K562 (cell line): ENCODE measurements at regions not wholly inside any gene's neighbourhood (a gene's known extent, or its start where the extent isn't known, plus 50 kb on each side); places are given as distances from the start of the nearest gene placed in this dataset.

Experiments used
- ATAC-seq: fragments of 200-7000 bp; cut with Tn5 transposase; 3 replicates; pipeline ENCODE4 v1.9.1; 2020; ENCODE audit warnings: moderate library complexity
- BruUV-seq: library from RNA; stranded (reverse); fragments of 400-500 nt; replicated peaks from 2 replicates; lab custom pipeline; 2021; lab: Mats Ljungman, UMichigan
- CTCF ChIA-PET: fragments of 300-600 bp; formaldehyde crosslinking; extraction: SDS; loops from one replicate; lab custom pipeline; 2021; ENCODE audit warnings: low intra/inter-chr PET ratio; lab: Yijun Ruan, JAX
- POLR2A ChIA-PET: fragments of 300-600, 350-650 bp; sonication (Branson Sonifier 250); formaldehyde crosslinking; extraction: SDS; loops from one replicate; lab custom pipeline; 2021; ENCODE audit warnings: antibody characterized with exemption, inconsistent platforms; lab: Yijun Ruan, JAX
- DNase-seq, 4 experiments: peaks; one replicate each; pipeline versions ENCODE4 v3.0.0 to v3.0.0-alpha.2; 2011 to 2018; ENCODE audit warnings: low spot score in 3 of 4, mixed read lengths in 3 of 4; ENCODE audit errors: extremely low read depth in 1 of 4
- FAIRE-seq: peaks from 2 replicates; lab custom pipeline; 2011; peaks lifted over from hg19 to GRCh38; lab: Jason Lieb, UNC
- H2AFZ ChIP-seq: 2 replicates; pipeline ENCODE4 v1.6.0; 2011; ENCODE audit warnings: low read depth, low read length, control low read depth, inconsistent platforms
- H3K27ac ChIP-seq: fragments of 200-600 bp; 3 replicates; pipeline ENCODE4 v1.8.0; 2011; ENCODE audit warnings: low read depth, mild to moderate bottlenecking, control low read depth, inconsistent platforms, low read length, moderate library complexity, mixed read lengths; ENCODE audit errors: extremely low read depth
- H3K27me3 ChIP-seq, 2 experiments: fragments of 300-600 bp in 1 of 2; 2 replicates in 1 of 2; 3 replicates in 1 of 2; pipeline versions ENCODE4 v1.6.0 to v1.8.0; 2011; ENCODE audit warnings: inconsistent platforms in 2 of 2, low read length in 2 of 2, mild to moderate bottlenecking in 1 of 2, mixed read lengths in 1 of 2, moderate library complexity in 1 of 2; ENCODE audit not compliant: control insufficient read depth in 2 of 2, insufficient read depth in 2 of 2
- H3K36me3 ChIP-seq: fragments of 300-600 bp; 3 replicates; pipeline ENCODE4 v1.8.0; 2011; ENCODE audit warnings: mild to moderate bottlenecking, low read length, inconsistent platforms; ENCODE audit not compliant: control insufficient read depth, insufficient read depth
- H3K4me1 ChIP-seq, 2 experiments: fragments of 200-600 bp in 1 of 2; replicated peaks in 1 of 2; 2 replicates in 1 of 2; 3 replicates in 1 of 2; pipeline versions ENCODE4 v1.5.1 to v1.8.0; 2011; ENCODE audit warnings: inconsistent platforms in 2 of 2, low read length in 2 of 2, mild to moderate bottlenecking in 1 of 2, mixed read lengths in 1 of 2, moderate library complexity in 1 of 2; ENCODE audit not compliant: control insufficient read depth in 2 of 2, insufficient read depth in 2 of 2
- H3K4me2 ChIP-seq: 2 replicates; pipeline ENCODE4 v1.6.1; 2011; ENCODE audit warnings: low read length, control low read depth, inconsistent platforms, mixed read lengths; ENCODE audit not compliant: insufficient read depth
- H3K4me3 ChIP-seq: fragments of 200-600 bp; sonication (generic), shearing (Covaris generic); 2 replicates; pipeline ENCODE4 v1.5.1; 2016; ENCODE audit warnings: control low read depth, inconsistent platforms
- H3K79me2 ChIP-seq: fragments of 200-600 bp; 3 replicates; pipeline ENCODE4 v1.8.0; 2011; ENCODE audit warnings: low read length, inconsistent platforms; ENCODE audit not compliant: control insufficient read depth, insufficient read depth
- H3K9ac ChIP-seq, 2 experiments: 2 replicates each; pipeline versions ENCODE4 v1.6.0 to v1.6.1; 2011; ENCODE audit warnings: low read depth in 2 of 2, low read length in 2 of 2, control low read depth in 1 of 2, inconsistent platforms in 1 of 2, mild to moderate bottlenecking in 1 of 2, mixed read lengths in 1 of 2; ENCODE audit not compliant: insufficient read depth in 1 of 2
- H3K9me1 ChIP-seq: one replicate; pipeline ENCODE4 v1.6.0; 2011; ENCODE audit warnings: inconsistent platforms, mild to moderate bottlenecking, low read length, moderate library complexity; ENCODE audit not compliant: control insufficient read depth, insufficient read depth
- H3K9me3 ChIP-seq: replicated peaks from 2 replicates; pipeline ENCODE4 v1.5.1; 2011; ENCODE audit warnings: low read depth, low read length, inconsistent platforms; ENCODE audit not compliant: control insufficient read depth, insufficient read depth
- H4K20me1 ChIP-seq: replicated peaks from 2 replicates; pipeline ENCODE4 v1.6.1; 2011; ENCODE audit warnings: low read length, inconsistent platforms, mixed read lengths; ENCODE audit not compliant: control insufficient read depth, insufficient read depth
- ARNT ChIP-seq, 2 experiments: fragments of 450-650 bp; IDR thresholded peaks; 2 replicates each; pipeline ENCODE4 v1.6.1; 2016; ENCODE audit warnings: mild to moderate bottlenecking in 1 of 2
- BRCA1 ChIP-seq, 2 experiments: fragments of 450-650 bp in 1 of 2; sonication (generic) in 1 of 2; formaldehyde crosslinking in 1 of 2; IDR thresholded peaks; 2 replicates each; pipeline versions ENCODE4 v1.5.0 to v1.6.1; 2017 to 2020; ENCODE audit warnings: mild to moderate bottlenecking in 1 of 2, missing genetic modification reagents in 1 of 2
- CREBBP ChIP-seq: IDR thresholded peaks from one replicate; pipeline ENCODE4 v1.6.1; 2012; ENCODE audit warnings: low read depth, mild to moderate bottlenecking, control low read depth, inconsistent platforms, low read length
- FOXM1 ChIP-seq, 2 experiments: fragments of 450-650 bp in 1 of 2; sonication (generic) in 1 of 2; formaldehyde crosslinking in 1 of 2; IDR thresholded peaks; 2 replicates each; pipeline versions ENCODE4 v1.6.1 to v1.9.0; 2017 to 2022; ENCODE audit warnings: low read depth in 2 of 2, mild to moderate bottlenecking in 2 of 2, missing genetic modification reagents in 1 of 2, moderate library complexity in 1 of 2
- ILF3 ChIP-seq: fragments of 450-650 bp; IDR thresholded peaks from 2 replicates; pipeline ENCODE4 v1.6.1; 2018; ENCODE audit warnings: antibody characterized with exemption, mild to moderate bottlenecking, moderate library complexity, borderline replicate concordance
- NBN ChIP-seq: fragments of 450-650 bp; IDR thresholded peaks from 2 replicates; pipeline ENCODE4 v1.6.1; 2016; ENCODE audit warnings: low read depth, mild to moderate bottlenecking
- PCBP1 ChIP-seq: fragments of 200-400 bp; formaldehyde crosslinking; IDR thresholded peaks from 2 replicates; pipeline ENCODE4 v1.6.1; 2018; ENCODE audit warnings: mild to moderate bottlenecking, low read depth, low read length; ENCODE audit not compliant: poor library complexity, severe bottlenecking
- POLR2AphosphoS5 ChIP-seq: IDR thresholded peaks from 2 replicates; pipeline ENCODE4 v1.6.1; 2011; ENCODE audit warnings: mild to moderate bottlenecking, low read depth, low read length, moderate library complexity; ENCODE audit not compliant: control insufficient read depth, insufficient read depth
- SAFB2 ChIP-seq: fragments of 200-400 bp; formaldehyde crosslinking; IDR thresholded peaks from 2 replicates; pipeline ENCODE4 v1.6.1; 2018; ENCODE audit warnings: borderline replicate concordance, low read length, low read depth, moderate library complexity; ENCODE audit not compliant: severe bottlenecking
- SMARCB1 ChIP-seq: IDR thresholded peaks from 2 replicates; pipeline ENCODE4 v1.6.1; 2011; ENCODE audit warnings: improper control_type of control experiment, low read depth; ENCODE audit not compliant: insufficient read length
- ZNF217 ChIP-seq: sonication (generic); formaldehyde crosslinking; IDR thresholded peaks from 2 replicates; pipeline ENCODE4 v1.8.0; 2022; ENCODE audit warnings: mild to moderate bottlenecking, missing genetic modification reagents
- ZNF224 ChIP-seq: sonication (generic); formaldehyde crosslinking; IDR thresholded peaks from 2 replicates; pipeline ENCODE4 v1.8.0; 2022; ENCODE audit warnings: mild to moderate bottlenecking, missing genetic modification reagents
- ZNF76 ChIP-seq: fragments of 250-450 bp; sonication (Bioruptor Pico); IDR thresholded peaks from 2 replicates; pipeline ENCODE4 v1.4.0; 2020; ENCODE audit warnings: mild to moderate bottlenecking, moderate library complexity, borderline replicate concordance
- WGBS: fragments of 100-300 bp; shearing (Covaris generic); methylation state at CpG from one replicate; pipeline ENCODE4 v1.1.6; 2016; ENCODE audit warnings: low coverage, mixed read lengths; ENCODE audit not compliant: insufficient coverage; ENCODE audit errors: missing lambda C conversion rate; 5-methylcytosine and 5-hydroxymethylcytosine counted together
- in situ Hi-C: fragments of 300-500 bp; cut with MboI; formaldehyde crosslinking; loops from 4 replicates; pipeline ENCODE4 v1.15.0; 2018; ENCODE audit warnings: inconsistent platforms, mixed read lengths
- intact Hi-C: fragments of 100-400 bp; cut with micrococcal nuclease; formaldehyde crosslinking; loops from 2 replicates; pipeline ENCODE4 v1.14.2; 2022

GRCh38 chr4:30543057-30543456, 177.1 kb upstream of the PCDH7 start:
- Histone ChIP-seq H4K20me1 (no peaks in the 10 kb centered on the region), H3K27ac (no peak overlapping the region), H3K79me2 (no peaks in the 10 kb centered on the region), H2AFZ (no peak overlapping the region), H3K4me2 (no peak overlapping the region), H3K36me3 (no peaks in the 10 kb centered on the region), H3K4me3 (no peak overlapping the region), H3K9me3 (no peaks in the 10 kb centered on the region), H3K9me1 (no peaks in the 10 kb centered on the region), H3K4me1 (no peaks in the 10 kb centered on the region), H3K9ac (no peak overlapping the region), H3K27me3 (no peaks in the 10 kb centered on the region)
- no peak for FAIRE-seq
- in situ Hi-C loops (no loop called here), intact Hi-C loops (no loop called here)
- WGBS = 0% methylated on average over 1 of the region's 1 CpG
- BruUV-seq = no TSS peak
- ChIA-PET POLR2A (no interaction called here), CTCF (no interaction called here)
- no peak for TF ChIP-seq ARNT (IDR thresholded peaks at IDR 0.05)
- TF ChIP-seq ZNF76 (CRISPR knock-in tag) = no peak
- no peak for TF ChIP-seq CREBBP
- no peak for TF ChIP-seq PCBP1
- no peak for TF ChIP-seq NBN
- no peak for TF ChIP-seq POLR2AphosphoS5
- TF ChIP-seq ZNF224 (CRISPR knock-in tag) = no peak
- no peak for TF ChIP-seq ILF3
- DNase-seq = no peak
- no peak for ATAC-seq

GRCh38 chr4:30553151-30553550, 167.0 kb upstream of the PCDH7 start:
- POLR2A ChIA-PET = no interaction called here
- in situ Hi-C loops = no loop called here
- intact Hi-C loops = no loop called here
- Histone ChIP-seq H3K9me1 (no peaks in the 10 kb centered on the region), H4K20me1 (no peaks in the 10 kb centered on the region), H3K36me3 (no peaks in the 10 kb centered on the region), H2AFZ (no peak overlapping the region), H3K4me2 (no peak overlapping the region), H3K9me3 (no peaks in the 10 kb centered on the region), H3K4me3 (no peak overlapping the region), H3K27ac (no peak overlapping the region), H3K9ac (no peak overlapping the region), H3K4me1 (no peaks in the 10 kb centered on the region), H3K79me2 (no peaks in the 10 kb centered on the region), H3K27me3 (no peaks in the 10 kb centered on the region)
- ATAC-seq = no peak
- BruUV-seq = no TSS peak
- FAIRE-seq = no peak
- CTCF ChIA-PET = no interaction called here
- WGBS = 0% methylated on average over 1 of the region's 1 CpG
- no peak for DNase-seq
- TF ChIP-seq SAFB2 = no peak
- TF ChIP-seq BRCA1 (IDR thresholded peaks at IDR 0.05) = no peak
- no peak for TF ChIP-seq BRCA1 (CRISPR knock-in tag; IDR thresholded peaks at IDR 0.05)
- no peak for TF ChIP-seq SMARCB1
- TF ChIP-seq ZNF217 (CRISPR knock-in tag) = no peak
- no peak for TF ChIP-seq FOXM1 (IDR thresholded peaks at IDR 0.05; ENCODE audit: low read depth)
- no peak for TF ChIP-seq FOXM1 (CRISPR knock-in tag; IDR thresholded peaks at IDR 0.05; ENCODE audit: low read depth)
